ENCODE measurements at regions not wholly inside any gene's neighbourhood (a gene's known extent, or its start where the extent isn't known, plus 50 kb on each side); places are given as distances from the start of the nearest gene placed in this dataset.
"Not testable (repeated sequence)": the region's sequence is repeated elsewhere in the genome, so short reads cannot be mapped to it uniquely, and the experiment has no call there.

DNA sequence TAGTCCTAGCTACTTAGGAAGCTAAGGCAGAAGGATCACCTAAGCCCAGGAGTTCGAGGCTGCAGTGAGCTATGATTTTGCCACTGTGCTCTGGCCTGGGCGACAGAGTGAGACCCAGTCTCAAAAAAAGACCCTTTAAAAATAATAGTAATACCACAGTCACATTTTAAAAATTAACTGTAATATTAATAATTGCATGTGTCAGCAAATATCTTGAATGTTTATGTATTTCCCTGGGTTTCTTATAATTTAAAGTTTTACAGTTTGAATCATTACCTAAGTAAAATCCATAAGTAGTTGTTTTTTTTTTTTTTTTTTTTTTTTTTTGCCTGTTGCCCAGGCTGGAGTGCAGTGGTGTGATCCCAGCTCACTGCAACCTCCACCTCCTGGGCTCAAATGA is 69.2 kb downstream of the LYZL2 start:
- Histone ChIP-seq H3K27me3 (ENCODE audit: control insufficient read depth, insufficient read depth, low read length) (no peaks in the 10 kb centered on the region), H3K9ac (ENCODE audit: low read length) (no peak overlapping the region), H3K4me1 (ENCODE audit: control insufficient read depth, insufficient read depth, low read length) (no peaks in the 10 kb centered on the region), H3K36me3 (ENCODE audit: control insufficient read depth, insufficient read depth, low read length) (no peaks in the 10 kb centered on the region), H3K27ac (ENCODE audit: low read depth, low read length) (no peak overlapping the region), H3K4me3 (ENCODE audit: low read length) (no peak overlapping the region)

- Histone ChIP-seq H3K36me3 (ENCODE audit: control insufficient read depth, insufficient read depth, low read length) (no peaks in the 10 kb centered on the region), H3K4me1 (ENCODE audit: control insufficient read depth, insufficient read depth, low read length) (peaks cover 3% of the 10 kb centered on the region), H3K9ac (ENCODE audit: low read length) (no peak overlapping the region), H3K4me3 (ENCODE audit: low read length) (no peak overlapping the region), H3K27ac (ENCODE audit: low read depth, low read length) (no peak overlapping the region), H3K27me3 (ENCODE audit: control insufficient read depth, insufficient read depth, low read length) (no peaks in the 10 kb centered on the region)
These were observed 70.4 kb downstream of the LYZL2 start for GRCh38 chr10:30559180-30559579.

GRCh38 chr10:30558411-30558810 is 71.1 kb downstream of the LYZL2 start:
- no peak overlapping the region for H3K9ac ChIP-seq (ENCODE audit: low read length)
- no peaks in the 10 kb centered on the region for H3K36me3 ChIP-seq (ENCODE audit: control insufficient read depth, insufficient read depth, low read length)
- no peaks in the 10 kb centered on the region for H3K27me3 ChIP-seq (ENCODE audit: control insufficient read depth, insufficient read depth, low read length)
- H3K27ac ChIP-seq (ENCODE audit: low read depth, low read length), result no peak overlapping the region
- no peak overlapping the region for H3K4me3 ChIP-seq (ENCODE audit: low read length)
- peaks cover 5% of the 10 kb centered on the region for H3K4me1 ChIP-seq (ENCODE audit: control insufficient read depth, insufficient read depth, low read length)

DNA sequence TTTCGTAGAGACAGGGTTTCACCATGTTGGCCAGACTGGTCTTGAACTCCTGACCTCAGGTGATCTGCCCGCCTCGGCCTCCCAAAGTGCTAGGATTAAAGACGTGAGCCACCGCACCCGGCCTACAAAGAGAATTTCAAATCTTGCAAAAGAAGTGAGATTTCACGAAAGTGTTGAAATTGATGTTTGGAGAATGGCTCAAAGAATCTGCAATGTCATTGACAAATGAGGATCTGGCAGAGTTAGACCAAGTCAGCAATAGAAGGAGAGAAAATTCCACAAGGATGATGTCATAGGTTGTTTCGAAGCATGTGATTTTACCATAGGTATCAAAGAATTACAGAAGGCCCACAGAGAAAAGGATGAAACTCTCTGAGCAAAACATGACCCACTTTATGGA is 71.7 kb downstream of the LYZL2 start:
- H3K27ac ChIP-seq (ENCODE audit: low read depth, low read length), result no peak overlapping the region
- no peaks in the 10 kb centered on the region for H3K27me3 ChIP-seq (ENCODE audit: control insufficient read depth, insufficient read depth, low read length)
- no peak overlapping the region for H3K4me3 ChIP-seq (ENCODE audit: low read length)
- no peaks in the 10 kb centered on the region for H3K36me3 ChIP-seq (ENCODE audit: control insufficient read depth, insufficient read depth, low read length)
- H3K4me1 ChIP-seq (ENCODE audit: control insufficient read depth, insufficient read depth, low read length), result peaks cover 5% of the 10 kb centered on the region
- no peak overlapping the region for H3K9ac ChIP-seq (ENCODE audit: low read length)

DNA sequence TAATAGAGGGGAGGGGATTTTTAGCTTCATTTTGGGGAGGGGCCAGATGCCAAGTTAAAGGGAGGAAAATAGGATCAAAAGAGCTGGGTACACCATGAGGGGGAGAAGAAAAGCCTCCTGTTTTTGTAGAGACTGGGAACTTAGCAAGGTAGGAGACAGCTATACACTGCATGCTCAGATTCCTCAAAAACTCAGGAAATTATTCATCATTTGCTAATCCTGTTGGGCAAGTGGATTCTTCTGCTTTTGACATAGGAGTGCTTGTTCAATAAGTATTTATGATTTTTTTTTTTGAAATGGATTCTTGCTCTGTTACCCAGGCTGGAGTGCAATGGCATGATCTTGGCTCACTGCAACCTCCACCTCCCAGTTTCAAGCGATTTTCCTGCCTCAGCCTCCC is 73.4 kb downstream of the LYZL2 start:
- H3K9ac ChIP-seq (ENCODE audit: low read length), result no peak overlapping the region
- H3K36me3 ChIP-seq (ENCODE audit: control insufficient read depth, insufficient read depth, low read length), result no peaks in the 10 kb centered on the region
- H3K4me1 ChIP-seq (ENCODE audit: control insufficient read depth, insufficient read depth, low read length), result peaks cover 5% of the 10 kb centered on the region
- no peak overlapping the region for H3K27ac ChIP-seq (ENCODE audit: low read depth, low read length)
- no peak overlapping the region for H3K4me3 ChIP-seq (ENCODE audit: low read length)
- no peaks in the 10 kb centered on the region for H3K27me3 ChIP-seq (ENCODE audit: control insufficient read depth, insufficient read depth, low read length)

DNA sequence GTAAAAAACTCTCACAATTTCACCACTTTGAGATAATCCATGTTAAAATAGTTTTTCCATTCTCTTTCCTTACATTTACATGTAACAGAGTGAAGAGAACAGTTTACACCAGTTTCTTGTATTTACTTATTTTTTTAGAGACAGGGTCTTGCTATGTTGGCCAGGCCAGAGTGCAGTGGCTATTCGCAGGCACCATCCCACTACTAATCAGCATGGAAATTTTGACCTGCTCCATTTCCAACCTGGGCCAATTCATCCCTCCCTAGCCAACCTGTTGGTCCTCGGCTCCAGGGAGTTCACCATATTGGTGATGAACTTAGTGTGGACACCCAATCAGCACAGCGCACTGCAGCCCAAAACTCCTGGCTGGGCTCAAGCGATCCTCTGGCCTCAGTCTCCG is 74.1 kb downstream of the LYZL2 start:
- Histone ChIP-seq H3K4me3 (ENCODE audit: low read length) (no peak overlapping the region), H3K36me3 (ENCODE audit: control insufficient read depth, insufficient read depth, low read length) (no peaks in the 10 kb centered on the region), H3K27me3 (ENCODE audit: control insufficient read depth, insufficient read depth, low read length) (no peaks in the 10 kb centered on the region), H3K27ac (ENCODE audit: low read depth, low read length) (no peak overlapping the region), H3K9ac (ENCODE audit: low read length) (no peak overlapping the region), H3K4me1 (ENCODE audit: control insufficient read depth, insufficient read depth, low read length) (peaks cover 5% of the 10 kb centered on the region)

- no peaks in the 10 kb centered on the region for H3K36me3 ChIP-seq (ENCODE audit: control insufficient read depth, insufficient read depth, low read length)
- peaks cover 5% of the 10 kb centered on the region for H3K4me1 ChIP-seq (ENCODE audit: control insufficient read depth, insufficient read depth, low read length)
- peak overlapping the region; percentile 46 for H3K4me3 ChIP-seq (ENCODE audit: low read length)
- no peak overlapping the region for H3K27ac ChIP-seq (ENCODE audit: low read depth, low read length)
- H3K27me3 ChIP-seq (ENCODE audit: control insufficient read depth, insufficient read depth, low read length), result no peaks in the 10 kb centered on the region
- no peak overlapping the region for H3K9ac ChIP-seq (ENCODE audit: low read length)
These were observed 75.1 kb downstream of the LYZL2 start for GRCh38 chr10:30554440-30554825.

DNA sequence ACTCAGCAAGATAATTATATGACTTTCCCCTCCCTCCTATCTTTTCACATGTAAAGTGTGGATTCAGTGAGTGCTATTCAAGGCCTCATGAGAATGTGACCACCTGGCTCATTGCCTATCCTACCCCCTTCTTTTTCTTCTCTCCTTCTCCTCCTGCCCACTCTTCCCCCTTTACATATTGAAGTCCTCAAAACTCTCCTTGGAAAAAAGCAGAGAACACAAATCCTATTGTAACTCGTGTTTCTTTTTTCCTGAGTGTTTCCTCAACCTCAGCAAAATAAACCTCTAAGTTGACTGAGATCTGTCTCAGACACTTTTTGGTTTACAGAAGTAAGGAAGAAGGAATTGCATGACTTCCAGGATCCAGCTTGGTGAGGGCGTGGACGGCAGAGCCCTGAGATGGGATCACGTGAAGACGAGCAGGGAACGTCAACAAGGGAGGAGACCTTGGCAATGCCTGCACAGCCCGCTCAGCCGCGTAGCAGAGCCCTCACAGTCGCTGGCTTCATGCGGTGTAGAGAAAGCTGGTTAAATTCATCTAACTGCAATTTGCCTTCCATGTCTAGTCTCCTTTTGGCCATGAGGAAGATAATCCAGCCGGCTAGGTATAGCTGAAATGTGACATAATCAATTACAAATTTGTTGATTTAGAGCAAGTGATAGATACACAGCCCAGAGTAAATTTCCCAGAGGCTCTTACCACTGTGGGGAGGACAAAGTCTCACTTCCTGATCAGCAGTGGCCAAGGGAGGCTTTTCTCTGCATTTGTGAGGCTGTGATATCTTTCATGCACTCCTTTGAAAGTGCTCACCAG is 75.7 kb downstream of the LYZL2 start:
- H3K27me3 ChIP-seq (ENCODE audit: control insufficient read depth, insufficient read depth, low read length), result no peaks in the 10 kb centered on the region
- H3K4me1 ChIP-seq (ENCODE audit: control insufficient read depth, insufficient read depth, low read length), result peaks cover 5% of the 10 kb centered on the region
- peak overlapping the region; percentile 46 for H3K4me3 ChIP-seq (ENCODE audit: low read length)
- H3K27ac ChIP-seq (ENCODE audit: low read depth, low read length), result peak overlapping the region; percentile 58
- no peak overlapping the region for H3K9ac ChIP-seq (ENCODE audit: low read length)
- H3K36me3 ChIP-seq (ENCODE audit: control insufficient read depth, insufficient read depth, low read length), result no peaks in the 10 kb centered on the region

GRCh38 chr10:30553018-30553625 is 76.4 kb downstream of the LYZL2 start:
- peaks cover 5% of the 10 kb centered on the region for H3K4me1 ChIP-seq (ENCODE audit: control insufficient read depth, insufficient read depth, low read length)
- peak overlapping the region; percentile 46 for H3K4me3 ChIP-seq (ENCODE audit: low read length)
- no peaks in the 10 kb centered on the region for H3K36me3 ChIP-seq (ENCODE audit: control insufficient read depth, insufficient read depth, low read length)
- H3K9ac ChIP-seq (ENCODE audit: low read length), result no peak overlapping the region
- no peaks in the 10 kb centered on the region for H3K27me3 ChIP-seq (ENCODE audit: control insufficient read depth, insufficient read depth, low read length)
- peak overlapping the region; percentile 58 for H3K27ac ChIP-seq (ENCODE audit: low read depth, low read length)

- Histone ChIP-seq H3K4me1 (ENCODE audit: control insufficient read depth, insufficient read depth, low read length) (peaks cover 5% of the 10 kb centered on the region), H3K4me3 (ENCODE audit: low read length) (no peak overlapping the region), H3K27ac (ENCODE audit: low read depth, low read length) (no peak overlapping the region)
These were observed 78.4 kb downstream of the LYZL2 start for GRCh38 chr10:30550967-30551815.

GRCh38 chr10:30549134-30549687 is 80.3 kb downstream of the LYZL2 start:
- H3K27ac ChIP-seq (ENCODE audit: low read depth, low read length); H3K4me1 ChIP-seq (ENCODE audit: control insufficient read depth, insufficient read depth, low read length): not testable (repeated sequence)

More at GRCh38 chr10:30550967-30551815, 78.4 kb downstream of the LYZL2 start:
- no peak overlapping the region for H3K9ac ChIP-seq (ENCODE audit: low read length)
- H3K36me3 ChIP-seq (ENCODE audit: control insufficient read depth, insufficient read depth, low read length), result no peaks in the 10 kb centered on the region
- H3K27me3 ChIP-seq (ENCODE audit: control insufficient read depth, insufficient read depth, low read length), result no peaks in the 10 kb centered on the region

GRCh38 chr10:30546511-30546910 is 83.0 kb downstream of the LYZL2 start:
- H3K27me3 ChIP-seq (ENCODE audit: control insufficient read depth, insufficient read depth, low read length), result no peaks in the 10 kb centered on the region
- H3K27ac ChIP-seq (ENCODE audit: low read depth, low read length), result no peak overlapping the region
- H3K4me1 ChIP-seq (ENCODE audit: control insufficient read depth, insufficient read depth, low read length), result no peaks in the 10 kb centered on the region
- no peaks in the 10 kb centered on the region for H3K36me3 ChIP-seq (ENCODE audit: control insufficient read depth, insufficient read depth, low read length)
- H3K9ac ChIP-seq (ENCODE audit: low read length), result no peak overlapping the region
- no peak overlapping the region for H3K4me3 ChIP-seq (ENCODE audit: low read length)

More at GRCh38 chr10:30549134-30549687, 80.3 kb downstream of the LYZL2 start:
- H3K36me3 ChIP-seq (ENCODE audit: control insufficient read depth, insufficient read depth, low read length); H3K4me3 ChIP-seq (ENCODE audit: low read length); H3K27me3 ChIP-seq (ENCODE audit: control insufficient read depth, insufficient read depth, low read length); H3K9ac ChIP-seq (ENCODE audit: low read length): not testable (repeated sequence)
